ENCODE measurements at regions not wholly inside any gene's neighbourhood (a gene's known extent, or its start where the extent isn't known, plus 50 kb on each side); places are given as distances from the start of the nearest gene placed in this dataset.
"Not testable (repeated sequence)": the region's sequence is repeated elsewhere in the genome, so short reads cannot be mapped to it uniquely, and the experiment has no call there.

GRCh38 chr5:117720784-117721183, 1146.2 kb upstream of the SEMA6A start:
- not testable (repeated sequence) for TF ChIP-seq CTCF, POLR2AphosphoS5 (IDR thresholded peaks at IDR 0.05)
